ENCODE measurements at regions not wholly inside any gene's neighbourhood (a gene's known extent, or its start where the extent isn't known, plus 50 kb on each side); places are given as distances from the start of the nearest gene placed in this dataset.

GRCh38 chr3:137065381-137065780 lies 107.6 kb downstream of the IL20RB start:
- H3K79me2 ChIP-seq (ENCODE audit: control insufficient read depth, insufficient read depth, low read length) = no peaks in the 10 kb centered on the region
- H2AFZ ChIP-seq (ENCODE audit: control insufficient read depth, low read length) = no peak overlapping the region
- no peak overlapping the region for H3K4me2 ChIP-seq (ENCODE audit: control insufficient read depth, extremely low read depth, insufficient read depth, low read depth, low read length)
- H3K9me1 ChIP-seq (ENCODE audit: control insufficient read depth, extremely low read depth, insufficient read depth, low read length) = no peaks in the 10 kb centered on the region
- H3K27ac ChIP-seq (ENCODE audit: control insufficient read depth, insufficient read depth, low read length) = no peak overlapping the region
- dilution Hi-C loops (cut with MboI; ENCODE audit: extremely low pct_ligation_motif_present, low sequenced_read_pairs) = no loop called here
- no peak for TF ChIP-seq EZH2 (IDR thresholded peaks at IDR 0.05; ENCODE audit: low read length)
- TF ChIP-seq CTCF (optimal IDR thresholded peaks at IDR 0.05 in 1 of 3, IDR thresholded peaks at IDR 0.05 in 1 of 3, conservative IDR thresholded peaks at IDR 0.05 in 1 of 3; ENCODE audit: extremely low read depth in 1 of 3, insufficient read depth in 2 of 3, low read length in 3 of 3) = no peak
- H3K27me3 ChIP-seq (ENCODE audit: control insufficient read depth, extremely low read depth, insufficient read depth, low read length) = no peaks in the 10 kb centered on the region
- no peaks in the 10 kb centered on the region for H3K4me1 ChIP-seq (ENCODE audit: control insufficient read depth, extremely low read depth, insufficient read depth, low read length)
- DNase-seq (ENCODE audit: low read depth, low spot score) (no peak), FAIRE-seq (peak; percentile 52)
- no peaks in the 10 kb centered on the region for H4K20me1 ChIP-seq (ENCODE audit: control insufficient read depth, extremely low read depth, insufficient read depth, low read length)
- no peak overlapping the region for H3K4me3 ChIP-seq (ENCODE audit: control insufficient read depth in 2 of 3, extremely low read depth in 1 of 3, insufficient read depth in 2 of 3, low read depth in 1 of 3, low read length in 3 of 3)
- no peak overlapping the region for H3K9ac ChIP-seq (ENCODE audit: control insufficient read depth, extremely low read depth, insufficient read depth, low read length)
- peaks cover 0 to 6% of the 10 kb centered on the region in 2 experiments for H3K36me3 ChIP-seq (ENCODE audit: control insufficient read depth in 2 of 2, extremely low read depth in 1 of 2, insufficient read depth in 2 of 2, low read length in 2 of 2)
- no peaks in the 10 kb centered on the region for H3K9me3 ChIP-seq (ENCODE audit: control insufficient read depth, low read depth, low read length)

GRCh38 chr3:137066092-137066491 lies 108.3 kb downstream of the IL20RB start:
- Histone ChIP-seq H4K20me1 (ENCODE audit: control insufficient read depth, extremely low read depth, insufficient read depth, low read length) (no peaks in the 10 kb centered on the region), H3K4me3 (ENCODE audit: control insufficient read depth in 2 of 3, extremely low read depth in 1 of 3, insufficient read depth in 2 of 3, low read depth in 1 of 3, low read length in 3 of 3) (no peak overlapping the region), H3K4me1 (ENCODE audit: control insufficient read depth, extremely low read depth, insufficient read depth, low read length) (no peaks in the 10 kb centered on the region), H2AFZ (ENCODE audit: control insufficient read depth, low read length) (no peak overlapping the region), H3K9ac (ENCODE audit: control insufficient read depth, extremely low read depth, insufficient read depth, low read length) (no peak overlapping the region), H3K9me3 (ENCODE audit: control insufficient read depth, low read depth, low read length) (no peaks in the 10 kb centered on the region), H3K36me3 (ENCODE audit: control insufficient read depth in 2 of 2, extremely low read depth in 1 of 2, insufficient read depth in 2 of 2, low read length in 2 of 2) (peaks cover 0 to 6% of the 10 kb centered on the region in 2 experiments), H3K27me3 (ENCODE audit: control insufficient read depth, extremely low read depth, insufficient read depth, low read length) (no peaks in the 10 kb centered on the region), H3K79me2 (ENCODE audit: control insufficient read depth, insufficient read depth, low read length) (no peaks in the 10 kb centered on the region), H3K4me2 (ENCODE audit: control insufficient read depth, extremely low read depth, insufficient read depth, low read depth, low read length) (no peak overlapping the region), H3K27ac (ENCODE audit: control insufficient read depth, insufficient read depth, low read length) (no peak overlapping the region), H3K9me1 (ENCODE audit: control insufficient read depth, extremely low read depth, insufficient read depth, low read length) (no peaks in the 10 kb centered on the region)
- FAIRE-seq (no peak), DNase-seq (ENCODE audit: low read depth, low spot score) (no peak)
- dilution Hi-C loops (cut with MboI; ENCODE audit: extremely low pct_ligation_motif_present, low sequenced_read_pairs) = no loop called here
- TF ChIP-seq CTCF (optimal IDR thresholded peaks at IDR 0.05 in 1 of 3, IDR thresholded peaks at IDR 0.05 in 1 of 3, conservative IDR thresholded peaks at IDR 0.05 in 1 of 3; ENCODE audit: extremely low read depth in 1 of 3, insufficient read depth in 2 of 3, low read length in 3 of 3) (no peak), EZH2 (IDR thresholded peaks at IDR 0.05; ENCODE audit: low read length) (no peak)
